OCI-LY3 (cell line): ENCODE measurements at regions not wholly inside any gene's neighbourhood (a gene's known extent, or its start where the extent isn't known, plus 50 kb on each side); places are given as distances from the start of the nearest gene placed in this dataset.

ENCODE experiments used
- EZH2phosphoT487 ChIP-seq: fragments of 200-600 bp; shearing (Covaris generic); IDR thresholded peaks from 2 replicates; pipeline ENCODE4 v1.6.1; 2018; ENCODE audit warnings: antibody characterized with exemption, mixed run types, low read depth
- TF ChIP-seq, protein P1 (sequence below): fragments of 200-600, 300-600 bp; sonication (generic); IDR thresholded peaks from 2 replicates; pipeline ENCODE4 v1.5.1; 2014; ENCODE audit warnings: antibody characterized with exemption, low read length, low read depth

- TF ChIP-seq, protein P1, sequence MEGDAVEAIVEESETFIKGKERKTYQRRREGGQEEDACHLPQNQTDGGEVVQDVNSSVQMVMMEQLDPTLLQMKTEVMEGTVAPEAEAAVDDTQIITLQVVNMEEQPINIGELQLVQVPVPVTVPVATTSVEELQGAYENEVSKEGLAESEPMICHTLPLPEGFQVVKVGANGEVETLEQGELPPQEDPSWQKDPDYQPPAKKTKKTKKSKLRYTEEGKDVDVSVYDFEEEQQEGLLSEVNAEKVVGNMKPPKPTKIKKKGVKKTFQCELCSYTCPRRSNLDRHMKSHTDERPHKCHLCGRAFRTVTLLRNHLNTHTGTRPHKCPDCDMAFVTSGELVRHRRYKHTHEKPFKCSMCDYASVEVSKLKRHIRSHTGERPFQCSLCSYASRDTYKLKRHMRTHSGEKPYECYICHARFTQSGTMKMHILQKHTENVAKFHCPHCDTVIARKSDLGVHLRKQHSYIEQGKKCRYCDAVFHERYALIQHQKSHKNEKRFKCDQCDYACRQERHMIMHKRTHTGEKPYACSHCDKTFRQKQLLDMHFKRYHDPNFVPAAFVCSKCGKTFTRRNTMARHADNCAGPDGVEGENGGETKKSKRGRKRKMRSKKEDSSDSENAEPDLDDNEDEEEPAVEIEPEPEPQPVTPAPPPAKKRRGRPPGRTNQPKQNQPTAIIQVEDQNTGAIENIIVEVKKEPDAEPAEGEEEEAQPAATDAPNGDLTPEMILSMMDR, result no peak
- TF ChIP-seq EZH2phosphoT487, result no peak
These were observed 344.9 kb upstream of the SLC14A2 start for GRCh38 chr18:45270289-45270771.
